Sigmoid colon (tissue), 4 donors: ENCODE measurements at regions not wholly inside any gene's neighbourhood (a gene's known extent, or its start where the extent isn't known, plus 50 kb on each side); places are given as distances from the start of the nearest gene placed in this dataset.

Experiments used
- CTCF ChIP-seq, 4 experiments: fragments of 450-650 bp in 3 of 4; fragments of 200-600 bp in 1 of 4; IDR thresholded peaks; one replicate each; pipeline ENCODE4 v1.5.1; 2016 to 2019; ENCODE audit warnings: antibody characterized with exemption in 4 of 4, mild to moderate bottlenecking in 3 of 4, moderate library complexity in 2 of 4
- POLR2A ChIP-seq, 2 donors: fragments of 450-650 bp; IDR thresholded peaks; one replicate each; pipeline ENCODE4 v1.6.1; 2016; ENCODE audit warnings: antibody characterized with exemption in 2 of 2, mild to moderate bottlenecking in 2 of 2, moderate library complexity in 2 of 2
- POLR2AphosphoS5 ChIP-seq, 4 donors: sonication (generic); formaldehyde crosslinking; IDR thresholded peaks; one replicate each; pipeline ENCODE4 v1.6.1; 2017; ENCODE audit warnings: antibody characterized with exemption in 4 of 4

- TF ChIP-seq POLR2A (IDR thresholded peaks at IDR 0.05) (no peak), CTCF (IDR thresholded peaks at IDR 0.05) (no peak), POLR2AphosphoS5 (IDR thresholded peaks at IDR 0.05) (no peak)
These were observed 96.6 kb downstream of the BTBD3 start for GRCh38 chr20:12014276-12014675.
